Astrocyte of the cerebellum (primary cell): ENCODE measurements at regions not wholly inside any gene's neighbourhood (a gene's known extent, or its start where the extent isn't known, plus 50 kb on each side); places are given as distances from the start of the nearest gene placed in this dataset.

Experiments used
- DNase-seq: peaks from one replicate; pipeline ENCODE4 v3.0.0-alpha.2; 2011; ENCODE audit warnings: low read depth
- H3K4me3 ChIP-seq: 2 replicates; pipeline ENCODE4 v1.5.1; 2011; ENCODE audit warnings: mild to moderate bottlenecking, low read depth, low read length, moderate library complexity
- CTCF ChIP-seq: IDR thresholded peaks from 2 replicates; pipeline ENCODE4 v1.5.1; 2012; ENCODE audit warnings: low read length, low read depth, moderate library complexity, mild to moderate bottlenecking; ENCODE audit errors: missing control alignments
- in situ Hi-C: cut with HindIII; loops from 2 replicates; pipeline ENCODE4 v1.10.0; 2017; ENCODE audit warnings: low sequenced_read_pairs

GRCh38 chr19:32195706-32196610 lies 149.5 kb upstream of the ZNF507 start:
- no peak for TF ChIP-seq CTCF
- DNase-seq: no peak
- H3K4me3 ChIP-seq: no peak overlapping the region
- in situ Hi-C loops: no loop called here

- no peak overlapping the region for H3K4me3 ChIP-seq
- no peak for TF ChIP-seq CTCF
- in situ Hi-C loops: no loop called here
- DNase-seq: no peak
Observed at GRCh38 chr19:32196690-32197420, 148.6 kb upstream of the ZNF507 start.

- TF ChIP-seq CTCF: no peak
- in situ Hi-C loops: no loop called here
- DNase-seq: no peak
- H3K4me3 ChIP-seq: no peak overlapping the region
Observed at GRCh38 chr19:32197896-32198882, 147.2 kb upstream of the ZNF507 start.

GRCh38 chr19:32199501-32200040 lies 145.8 kb upstream of the ZNF507 start:
- H3K4me3 ChIP-seq: no peak overlapping the region
- no peak for TF ChIP-seq CTCF
- no peak for DNase-seq
- in situ Hi-C loops: no loop called here

GRCh38 chr19:32200312-32201038 lies 144.9 kb upstream of the ZNF507 start:
- no peak for DNase-seq
- no peak for TF ChIP-seq CTCF
- in situ Hi-C loops: no loop called here
- H3K4me3 ChIP-seq: no peak overlapping the region
